ENCODE measurements at regions not wholly inside any gene's neighbourhood (a gene's known extent, or its start where the extent isn't known, plus 50 kb on each side); places are given as distances from the start of the nearest gene placed in this dataset.
"Not testable (repeated sequence)": the region's sequence is repeated elsewhere in the genome, so short reads cannot be mapped to it uniquely, and the experiment has no call there.

GRCh38 chr5:105057001-105057436 lies 1494.4 kb upstream of the NUDT12 start:
- no peak overlapping the region for H3K4me3 ChIP-seq (ENCODE audit: low read length)
- H3K27me3 ChIP-seq (ENCODE audit: insufficient read depth, low read length) = no peaks in the 10 kb centered on the region
- peaks cover 13% of the 10 kb centered on the region; the same call in 1 of the 2 replicates for H3K9me3 ChIP-seq (ENCODE audit: insufficient read depth, low read depth, low read length)
- H3K4me1 ChIP-seq (ENCODE audit: insufficient read depth, low read length) = no peaks in the 10 kb centered on the region
- H3K36me3 ChIP-seq (ENCODE audit: insufficient read depth, low read depth, low read length) = no peaks in the 10 kb centered on the region
- H3K27ac ChIP-seq (ENCODE audit: low read length) = no peak overlapping the region
- H3K9ac ChIP-seq (ENCODE audit: low read depth, low read length) = no peak overlapping the region

- H3K27ac ChIP-seq (ENCODE audit: low read length) = no peak overlapping the region
- H3K4me3 ChIP-seq (ENCODE audit: low read length) = no peak overlapping the region
- H3K9ac ChIP-seq (ENCODE audit: low read depth, low read length) = no peak overlapping the region
- peaks cover 13% of the 10 kb centered on the region; the same call in 1 of the 2 replicates for H3K9me3 ChIP-seq (ENCODE audit: insufficient read depth, low read depth, low read length)
- no peaks in the 10 kb centered on the region for H3K4me1 ChIP-seq (ENCODE audit: insufficient read depth, low read length)
- H3K36me3 ChIP-seq (ENCODE audit: insufficient read depth, low read depth, low read length) = no peaks in the 10 kb centered on the region
- no peaks in the 10 kb centered on the region for H3K27me3 ChIP-seq (ENCODE audit: insufficient read depth, low read length)
These were observed 1491.8 kb upstream of the NUDT12 start for GRCh38 chr5:105054406-105054805.

- Histone ChIP-seq H3K27me3 (ENCODE audit: insufficient read depth, low read length) (no peaks in the 10 kb centered on the region), H3K4me3 (ENCODE audit: low read length) (no peak overlapping the region), H3K27ac (ENCODE audit: low read length) (no peak overlapping the region), H3K9ac (ENCODE audit: low read depth, low read length) (no peak overlapping the region), H3K9me3 (ENCODE audit: insufficient read depth, low read depth, low read length) (no peaks in the 10 kb centered on the region), H3K36me3 (ENCODE audit: insufficient read depth, low read depth, low read length) (no peaks in the 10 kb centered on the region), H3K4me1 (ENCODE audit: insufficient read depth, low read length) (no peaks in the 10 kb centered on the region)
These were observed 1480.0 kb upstream of the NUDT12 start for GRCh38 chr5:105042623-105043022.

- not testable (repeated sequence) for H3K4me3 ChIP-seq (ENCODE audit: low read length); H3K36me3 ChIP-seq (ENCODE audit: insufficient read depth, low read depth, low read length); H3K27me3 ChIP-seq (ENCODE audit: insufficient read depth, low read length); H3K9me3 ChIP-seq (ENCODE audit: insufficient read depth, low read depth, low read length); H3K9ac ChIP-seq (ENCODE audit: low read depth, low read length); H3K27ac ChIP-seq (ENCODE audit: low read length); H3K4me1 ChIP-seq (ENCODE audit: insufficient read depth, low read length)
These were observed 1474.2 kb upstream of the NUDT12 start for GRCh38 chr5:105036814-105037213.

GRCh38 chr5:105034401-105034763 lies 1471.8 kb upstream of the NUDT12 start:
- Histone ChIP-seq H3K9me3 (ENCODE audit: insufficient read depth, low read depth, low read length) (no peaks in the 10 kb centered on the region; the same call in 1 of the 2 replicates), H3K9ac (ENCODE audit: low read depth, low read length) (no peak overlapping the region)

GRCh38 chr5:105033637-105034400 lies 1471.2 kb upstream of the NUDT12 start:
- no peaks in the 10 kb centered on the region for H3K27me3 ChIP-seq (ENCODE audit: insufficient read depth, low read length)
- H3K9ac ChIP-seq (ENCODE audit: low read depth, low read length) = no peak overlapping the region
- no peak overlapping the region for H3K4me3 ChIP-seq (ENCODE audit: low read length)
- no peaks in the 10 kb centered on the region for H3K4me1 ChIP-seq (ENCODE audit: insufficient read depth, low read length)
- no peaks in the 10 kb centered on the region; the same call in 1 of the 2 replicates for H3K9me3 ChIP-seq (ENCODE audit: insufficient read depth, low read depth, low read length)
- H3K27ac ChIP-seq (ENCODE audit: low read length) = no peak overlapping the region
- H3K36me3 ChIP-seq (ENCODE audit: insufficient read depth, low read depth, low read length) = no peaks in the 10 kb centered on the region

More at GRCh38 chr5:105034401-105034763, 1471.8 kb upstream of the NUDT12 start:
- Histone ChIP-seq H3K4me1 (ENCODE audit: insufficient read depth, low read length) (no peaks in the 10 kb centered on the region), H3K27ac (ENCODE audit: low read length) (no peak overlapping the region), H3K4me3 (ENCODE audit: low read length) (no peak overlapping the region), H3K27me3 (ENCODE audit: insufficient read depth, low read length) (no peaks in the 10 kb centered on the region), H3K36me3 (ENCODE audit: insufficient read depth, low read depth, low read length) (no peaks in the 10 kb centered on the region)

GRCh38 chr5:105032917-105033316 lies 1470.3 kb upstream of the NUDT12 start:
- Histone ChIP-seq H3K27me3 (ENCODE audit: insufficient read depth, low read length) (no peaks in the 10 kb centered on the region), H3K9me3 (ENCODE audit: insufficient read depth, low read depth, low read length) (no peaks in the 10 kb centered on the region; the same call in 1 of the 2 replicates), H3K9ac (ENCODE audit: low read depth, low read length) (no peak overlapping the region), H3K36me3 (ENCODE audit: insufficient read depth, low read depth, low read length) (no peaks in the 10 kb centered on the region), H3K27ac (ENCODE audit: low read length) (no peak overlapping the region), H3K4me1 (ENCODE audit: insufficient read depth, low read length) (no peaks in the 10 kb centered on the region), H3K4me3 (ENCODE audit: low read length) (no peak overlapping the region)

- no peaks in the 10 kb centered on the region for H3K9me3 ChIP-seq (ENCODE audit: insufficient read depth, low read depth, low read length)
- H3K4me1 ChIP-seq (ENCODE audit: insufficient read depth, low read length) = no peaks in the 10 kb centered on the region
- no peak overlapping the region for H3K4me3 ChIP-seq (ENCODE audit: low read length)
- no peaks in the 10 kb centered on the region for H3K36me3 ChIP-seq (ENCODE audit: insufficient read depth, low read depth, low read length)
- H3K9ac ChIP-seq (ENCODE audit: low read depth, low read length) = no peak overlapping the region
- H3K27me3 ChIP-seq (ENCODE audit: insufficient read depth, low read length) = no peaks in the 10 kb centered on the region
- H3K27ac ChIP-seq (ENCODE audit: low read length) = no peak overlapping the region
These were observed 1467.6 kb upstream of the NUDT12 start for GRCh38 chr5:105030153-105030552.

- no peaks in the 10 kb centered on the region for H3K36me3 ChIP-seq (ENCODE audit: insufficient read depth, low read depth, low read length)
- H3K9ac ChIP-seq (ENCODE audit: low read depth, low read length) = no peak overlapping the region
- no peaks in the 10 kb centered on the region for H3K9me3 ChIP-seq (ENCODE audit: insufficient read depth, low read depth, low read length)
- no peaks in the 10 kb centered on the region for H3K4me1 ChIP-seq (ENCODE audit: insufficient read depth, low read length)
- H3K4me3 ChIP-seq (ENCODE audit: low read length) = no peak overlapping the region
- H3K27ac ChIP-seq (ENCODE audit: low read length) = no peak overlapping the region
- H3K27me3 ChIP-seq (ENCODE audit: insufficient read depth, low read length) = no peaks in the 10 kb centered on the region
These were observed 1452.5 kb upstream of the NUDT12 start for GRCh38 chr5:105015098-105015497.

GRCh38 chr5:104998572-104998971 lies 1436.0 kb upstream of the NUDT12 start:
- Histone ChIP-seq H3K9me3 (ENCODE audit: insufficient read depth, low read depth, low read length) (no peaks in the 10 kb centered on the region), H3K9ac (ENCODE audit: low read depth, low read length) (no peak overlapping the region), H3K4me1 (ENCODE audit: insufficient read depth, low read length) (no peaks in the 10 kb centered on the region), H3K4me3 (ENCODE audit: low read length) (no peak overlapping the region), H3K27me3 (ENCODE audit: insufficient read depth, low read length) (no peaks in the 10 kb centered on the region), H3K36me3 (ENCODE audit: insufficient read depth, low read depth, low read length) (no peaks in the 10 kb centered on the region), H3K27ac (ENCODE audit: low read length) (no peak overlapping the region)

- H3K27ac ChIP-seq (ENCODE audit: low read length) = no peak overlapping the region
- H3K36me3 ChIP-seq (ENCODE audit: insufficient read depth, low read depth, low read length) = no peaks in the 10 kb centered on the region
- no peak overlapping the region for H3K4me3 ChIP-seq (ENCODE audit: low read length)
- H3K9me3 ChIP-seq (ENCODE audit: insufficient read depth, low read depth, low read length) = no peaks in the 10 kb centered on the region
- H3K9ac ChIP-seq (ENCODE audit: low read depth, low read length) = no peak overlapping the region
- no peaks in the 10 kb centered on the region for H3K4me1 ChIP-seq (ENCODE audit: insufficient read depth, low read length)
- H3K27me3 ChIP-seq (ENCODE audit: insufficient read depth, low read length) = no peaks in the 10 kb centered on the region
These were observed 1435.6 kb upstream of the NUDT12 start for GRCh38 chr5:104998169-104998568.

- Histone ChIP-seq H3K27ac (ENCODE audit: low read length) (no peak overlapping the region), H3K9ac (ENCODE audit: low read depth, low read length) (no peak overlapping the region), H3K9me3 (ENCODE audit: insufficient read depth, low read depth, low read length) (no peaks in the 10 kb centered on the region), H3K36me3 (ENCODE audit: insufficient read depth, low read depth, low read length) (no peaks in the 10 kb centered on the region), H3K4me3 (ENCODE audit: low read length) (no peak overlapping the region), H3K4me1 (ENCODE audit: insufficient read depth, low read length) (peaks cover 13% of the 10 kb centered on the region; the same call in 1 of the 2 replicates), H3K27me3 (ENCODE audit: insufficient read depth, low read length) (no peaks in the 10 kb centered on the region)
These were observed 1424.5 kb upstream of the NUDT12 start for GRCh38 chr5:104987074-104987473.

Data from iPS-20b (cell line).